Stimulated activated CD4-positive, alpha-beta T cell treated with anti-CD3 and anti-CD28 coated beads, Interleukin-1b, Interleukin-23, amount 100 ng/mL, for 24 hours (primary cell): ENCODE measurements at regions not wholly inside any gene's neighbourhood (a gene's known extent, or its start where the extent isn't known, plus 50 kb on each side); places are given as distances from the start of the nearest gene placed in this dataset.
"Not testable (repeated sequence)": the region's sequence is repeated elsewhere in the genome, so short reads cannot be mapped to it uniquely, and the experiment has no call there.

Experiments used
- DNase-seq, 4 experiments: peaks; one replicate each; pipeline ENCODE4 v3.0.0-alpha.2; 2020; ENCODE audit warnings: low read depth in 4 of 4, low spot score in 1 of 4

DNA sequence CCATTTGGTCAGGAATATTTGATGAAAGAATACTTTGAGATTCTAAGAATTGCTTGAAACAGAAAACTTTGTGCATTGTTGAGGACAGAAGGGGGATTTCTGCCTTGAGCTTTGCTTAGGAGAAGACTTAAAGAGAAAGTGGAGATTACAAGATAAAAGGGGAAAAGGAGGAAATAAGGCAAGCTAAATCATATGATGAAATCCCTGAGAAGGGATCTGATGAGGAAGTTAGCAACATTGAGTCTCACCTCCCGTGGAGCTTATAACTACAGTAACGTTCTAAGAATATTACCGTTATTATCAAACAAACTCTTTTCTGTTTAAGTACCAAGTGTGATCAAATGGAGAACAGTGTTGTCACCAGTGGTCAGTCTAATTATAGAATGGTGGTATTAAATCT lies 414.7 kb upstream of the NAALADL2 start:
- no peak for DNase-seq

DNA sequence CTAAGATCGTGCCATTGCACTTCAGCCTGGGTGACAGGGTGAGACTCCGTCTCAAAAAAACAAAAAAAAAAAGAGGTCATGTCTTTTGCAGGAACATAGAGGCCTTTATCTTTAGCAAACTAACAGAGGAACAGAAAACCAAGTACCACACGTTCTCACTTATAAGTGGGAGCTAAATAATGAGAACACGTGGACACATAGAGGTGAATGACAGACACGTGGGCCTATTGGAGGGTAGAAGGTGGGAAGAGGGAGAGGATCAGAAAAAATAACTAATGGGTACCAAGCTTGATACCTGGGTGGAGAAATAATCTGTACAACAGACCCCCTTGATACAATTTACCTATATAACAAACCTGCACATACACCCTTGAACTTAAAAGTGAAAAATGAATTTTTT lies 401.4 kb upstream of the NAALADL2 start:
- DNase-seq: no peak

DNA sequence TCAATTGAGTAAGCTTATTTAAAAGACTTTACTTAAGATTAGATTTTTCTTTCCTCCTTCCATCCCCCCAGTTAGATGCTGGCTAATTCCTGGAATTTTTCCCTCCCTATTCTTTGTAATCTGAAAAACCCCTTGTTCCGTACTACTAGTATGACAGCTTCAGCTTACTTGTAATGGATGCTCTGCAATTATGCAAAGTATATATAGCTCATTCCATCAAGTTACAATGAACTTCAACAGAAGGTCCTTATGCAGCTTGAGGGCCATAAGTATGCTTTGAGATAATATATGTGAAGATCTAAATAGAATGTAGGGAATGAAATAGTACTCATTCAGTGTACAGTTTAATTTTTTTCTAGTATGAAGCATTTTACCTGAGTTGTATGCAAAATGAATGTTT lies 398.3 kb upstream of the NAALADL2 start:
- DNase-seq: no peak

DNA sequence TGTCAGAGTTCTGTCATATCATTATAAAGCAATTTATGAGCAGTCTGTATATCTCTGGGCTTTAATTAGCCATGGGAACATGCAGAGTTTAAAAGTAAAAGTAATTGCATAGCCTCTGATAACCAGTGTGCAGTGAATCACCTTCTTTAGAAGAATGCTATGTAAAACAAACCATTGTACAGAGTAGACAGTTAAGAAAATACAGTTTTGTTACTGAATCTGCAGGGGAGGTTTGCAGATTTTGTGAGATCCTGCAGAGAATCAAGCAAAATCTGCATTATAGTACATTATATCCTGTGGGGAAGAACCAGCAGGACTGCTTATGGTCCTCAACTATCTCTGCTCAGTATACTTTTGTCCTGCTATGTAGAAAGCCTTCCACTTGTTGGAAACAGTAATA lies 396.2 kb upstream of the NAALADL2 start:
- DNase-seq: no peak

DNA sequence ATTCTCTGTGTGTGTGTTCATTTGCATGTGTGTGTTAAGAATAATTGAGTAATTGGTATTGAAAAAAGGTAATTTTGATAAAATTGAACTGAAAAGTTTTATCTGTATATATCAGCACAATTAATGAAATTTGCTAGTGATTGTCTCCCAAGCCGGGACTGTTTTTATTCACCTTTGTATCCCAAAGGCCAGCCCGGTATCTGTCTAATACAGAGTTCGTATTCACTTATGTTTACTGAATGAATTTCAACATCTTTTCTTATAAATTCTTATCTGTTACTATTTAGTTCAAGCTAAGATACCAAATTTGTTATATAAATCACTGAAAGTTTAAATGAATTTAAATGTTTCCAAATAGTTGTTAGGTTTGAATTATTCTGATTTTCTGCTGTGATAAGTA lies 394.0 kb upstream of the NAALADL2 start:
- no peak for DNase-seq

DNA sequence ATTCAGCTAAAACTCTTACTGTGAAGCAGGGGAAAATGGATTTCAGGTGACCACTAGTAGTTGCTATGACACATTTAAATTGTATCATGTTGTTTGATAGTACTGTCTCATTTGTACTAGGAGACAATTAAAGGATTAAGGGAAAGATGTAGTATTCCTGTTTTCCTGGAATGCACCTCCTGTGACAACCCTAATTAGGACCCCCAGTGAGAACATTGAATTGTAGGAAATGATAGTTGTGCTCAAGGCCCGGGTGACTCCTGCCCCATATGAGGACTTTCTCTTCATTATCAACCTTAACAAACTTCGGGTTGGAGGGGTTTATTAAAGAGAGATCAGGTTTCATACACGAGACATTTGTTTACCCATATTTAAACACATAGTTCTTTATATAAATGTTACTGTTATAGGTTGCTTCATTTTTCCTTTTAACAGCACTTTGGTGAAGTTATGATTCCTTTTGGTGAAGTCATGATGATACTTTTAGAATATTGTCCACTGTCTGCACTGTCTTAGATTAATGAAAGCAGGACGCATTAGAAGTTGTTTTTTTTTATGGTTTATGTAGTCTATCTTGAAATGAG lies 392.6 kb upstream of the NAALADL2 start:
- no peak for DNase-seq

DNA sequence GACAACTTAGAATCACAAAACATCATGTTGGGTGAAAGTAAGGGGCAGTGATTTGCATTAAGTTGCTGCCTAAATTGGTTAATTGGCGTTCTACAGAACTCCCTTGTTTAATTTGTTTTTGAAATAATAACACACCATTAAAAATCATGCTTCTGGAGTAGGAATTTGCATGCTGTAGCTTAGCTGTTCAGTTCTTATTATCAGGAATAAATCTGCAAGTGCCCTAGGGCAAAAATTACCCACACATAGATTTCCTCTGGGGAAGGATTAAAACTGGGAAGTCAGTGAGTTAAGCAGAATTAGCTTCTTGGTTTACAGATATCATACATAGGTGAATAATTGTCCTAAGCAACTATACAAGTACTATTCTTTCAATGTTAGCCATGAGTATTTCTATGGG lies 381.6 kb upstream of the NAALADL2 start:
- DNase-seq: no peak

DNA sequence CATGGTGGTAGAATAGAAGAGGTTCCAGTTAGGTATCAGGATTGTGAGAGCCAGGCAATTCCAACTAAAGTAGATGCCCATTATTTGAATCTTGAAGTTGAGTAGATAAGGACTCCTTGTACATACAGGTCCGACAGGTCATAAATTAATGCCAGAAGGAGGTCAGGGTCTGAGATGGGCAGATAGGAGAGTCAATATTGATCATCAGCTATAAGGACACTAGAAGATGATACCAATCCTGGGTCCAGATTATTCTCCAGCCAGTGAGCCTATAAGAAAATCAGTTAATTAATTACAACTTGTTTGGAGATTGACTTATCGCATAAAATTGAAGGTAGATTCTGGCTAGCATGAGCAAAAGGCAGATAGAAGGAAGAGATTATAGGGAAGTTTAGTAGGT lies 378.4 kb upstream of the NAALADL2 start:
- no peak for DNase-seq

DNA sequence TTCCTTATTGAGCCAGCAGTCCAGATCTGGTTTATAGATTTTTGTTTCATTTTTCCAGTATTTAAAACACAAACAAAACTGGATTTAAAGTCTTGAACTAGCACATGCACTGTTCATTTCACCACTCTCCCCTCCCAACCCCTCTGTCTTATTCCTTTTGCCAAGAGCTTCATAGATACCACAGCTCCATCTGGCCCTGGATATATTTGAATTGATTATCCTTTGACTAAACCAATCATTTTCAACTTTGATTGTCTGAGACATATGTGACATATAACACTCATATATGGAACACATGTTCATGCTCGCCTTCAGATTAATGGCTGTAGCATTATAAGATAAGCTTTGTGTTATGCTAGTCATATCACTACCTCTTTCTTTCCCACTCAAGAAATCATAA lies 376.6 kb upstream of the NAALADL2 start:
- no peak for DNase-seq

DNA sequence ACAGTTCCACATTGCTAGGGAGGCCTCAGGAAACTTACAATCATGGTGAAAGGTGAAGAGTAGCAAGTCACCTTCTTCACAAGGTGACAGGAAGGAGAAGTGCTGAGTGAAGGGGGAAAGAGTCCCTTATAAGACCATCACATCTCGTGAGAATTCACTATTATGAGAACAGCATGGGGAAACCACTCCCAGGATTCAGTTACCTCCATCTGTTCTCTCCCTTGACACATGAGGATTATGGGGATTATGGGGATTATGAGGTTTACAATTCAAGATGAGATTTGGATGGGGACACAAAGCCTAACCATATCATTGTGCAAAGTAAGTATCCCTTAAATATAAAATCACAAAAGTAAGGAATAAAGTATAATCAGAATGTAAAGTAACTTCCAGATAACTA lies 375.9 kb upstream of the NAALADL2 start:
- DNase-seq: no peak

DNA sequence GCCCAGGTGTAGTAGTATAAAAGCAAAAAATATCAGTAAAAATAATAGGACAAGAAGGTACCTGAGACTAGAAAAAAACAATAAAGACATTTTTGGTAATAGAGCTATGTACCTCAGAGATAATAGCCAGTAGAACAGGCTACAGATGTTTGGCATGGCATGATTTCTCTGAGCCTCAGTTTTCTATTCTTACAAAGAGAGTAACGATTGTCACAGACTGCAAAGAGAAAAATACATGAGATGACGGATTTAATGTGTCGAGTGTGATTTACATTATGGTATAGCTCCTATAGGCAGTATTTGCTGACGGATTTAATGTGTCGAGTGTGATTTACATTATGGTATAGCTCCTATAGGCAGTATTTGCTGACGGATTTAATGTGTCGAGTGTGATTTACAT lies 375.3 kb upstream of the NAALADL2 start:
- DNase-seq: not testable (repeated sequence)

DNA sequence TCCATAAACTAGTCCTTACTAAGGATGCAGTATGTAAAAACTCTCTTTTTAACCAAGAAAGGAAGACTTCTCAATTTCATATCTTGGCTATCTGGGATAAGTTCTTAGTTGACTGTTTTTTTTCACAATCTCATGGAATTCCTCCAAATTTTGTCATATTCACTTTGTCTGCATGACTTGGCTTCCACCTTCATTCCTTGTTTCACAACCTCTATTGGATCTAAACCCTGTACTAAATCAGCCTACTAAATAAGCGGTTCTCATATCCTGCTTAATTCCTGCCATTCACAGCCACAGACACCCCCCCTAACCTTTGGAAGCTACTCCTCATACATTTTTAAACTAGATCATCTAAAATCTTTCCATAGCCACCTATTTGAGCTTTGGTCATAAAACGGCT lies 370.6 kb upstream of the NAALADL2 start:
- DNase-seq: no peak

DNA sequence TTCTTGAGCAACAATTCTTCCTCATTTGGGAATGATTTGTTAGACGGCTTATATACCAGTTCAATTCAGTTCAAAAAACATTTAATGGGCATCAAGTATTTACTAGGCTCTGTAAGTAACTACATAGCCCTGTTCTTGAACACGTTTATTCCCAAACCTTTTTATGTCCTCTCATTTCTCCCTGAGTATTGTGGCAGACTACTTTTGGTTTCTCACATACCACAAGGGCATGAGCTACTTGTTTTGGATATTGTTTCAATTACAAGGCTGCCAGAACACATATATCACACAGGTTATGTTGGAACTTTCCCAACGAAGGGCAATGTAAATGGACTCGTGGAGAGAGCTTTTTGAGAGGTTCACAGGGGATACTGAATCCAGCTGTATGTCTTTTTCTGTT lies 363.8 kb upstream of the NAALADL2 start:
- DNase-seq: no peak

DNA sequence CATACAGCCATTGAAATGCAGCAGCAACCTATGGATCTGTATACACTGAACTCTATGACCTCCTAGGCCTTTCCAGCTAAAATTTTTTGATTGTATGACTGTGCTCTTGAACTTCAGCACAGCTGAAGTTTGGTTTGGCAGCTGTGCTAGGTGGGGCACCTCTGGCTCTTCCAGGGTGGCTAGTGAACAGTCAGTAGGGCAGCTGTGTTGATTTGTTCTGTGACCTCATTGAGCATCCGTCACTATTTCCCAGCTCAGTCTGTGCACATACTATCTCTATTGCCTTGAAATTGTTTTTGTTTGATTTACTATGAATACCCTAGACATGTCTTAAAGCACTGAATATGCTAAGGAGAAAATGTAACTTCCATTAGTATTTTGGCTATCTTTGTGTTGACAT lies 363.2 kb upstream of the NAALADL2 start:
- no peak for DNase-seq

DNA sequence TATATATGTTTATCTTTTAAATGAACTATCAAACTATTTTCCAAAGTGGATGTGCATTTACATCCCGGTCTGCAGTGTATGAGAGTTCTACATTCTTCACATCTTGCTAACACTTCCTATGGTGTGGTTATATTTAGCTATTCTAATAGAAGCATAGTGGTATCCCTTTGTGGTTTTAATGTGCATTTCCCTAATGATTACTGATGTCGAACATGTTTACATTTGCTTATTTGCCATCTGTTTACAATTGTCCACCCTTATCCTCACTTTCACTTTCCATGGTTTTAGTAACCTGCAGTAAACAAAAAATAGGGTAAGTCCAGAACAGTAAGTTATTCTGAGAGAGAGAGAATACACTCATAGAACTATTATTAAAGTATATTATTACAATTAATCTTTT lies 360.5 kb upstream of the NAALADL2 start:
- DNase-seq: no peak

DNA sequence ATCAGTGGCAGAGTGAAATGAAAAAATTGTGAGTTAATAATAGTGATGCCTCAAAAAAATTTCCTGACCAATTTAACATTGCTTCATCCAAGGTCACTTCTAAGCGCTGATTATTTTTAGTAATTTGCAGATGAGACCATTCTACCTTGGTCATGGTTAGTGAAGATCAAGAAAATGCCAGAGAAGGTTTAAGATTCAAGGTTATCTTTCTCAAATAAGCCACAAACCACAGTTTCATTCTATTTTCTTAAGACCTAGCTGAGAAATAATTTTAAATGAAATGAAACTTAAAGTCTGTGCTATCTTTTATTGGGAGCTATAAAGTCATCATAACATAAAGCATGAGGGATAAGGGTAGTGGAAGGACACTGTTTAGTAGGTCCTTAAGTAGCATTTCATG lies 353.9 kb upstream of the NAALADL2 start:
- DNase-seq: no peak

DNA sequence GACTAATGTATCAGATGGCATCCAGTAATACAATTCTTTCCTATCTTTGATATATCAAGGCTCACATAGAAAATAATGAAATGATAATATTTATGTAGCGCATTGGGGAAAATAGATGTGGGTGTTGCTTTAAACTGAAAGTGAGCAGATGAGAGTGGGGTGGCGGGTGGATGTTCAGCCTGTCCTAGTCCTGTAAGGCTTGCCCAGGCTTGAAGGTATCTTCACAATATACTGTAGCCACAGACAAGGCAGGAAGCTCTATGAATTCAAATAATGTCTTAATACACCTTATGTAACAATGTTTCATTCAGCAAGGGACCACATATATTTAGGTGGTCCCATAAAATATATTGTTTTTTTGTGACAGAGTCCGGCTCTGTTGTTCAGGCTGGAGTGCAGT lies 334.9 kb upstream of the NAALADL2 start:
- DNase-seq: no peak

DNA sequence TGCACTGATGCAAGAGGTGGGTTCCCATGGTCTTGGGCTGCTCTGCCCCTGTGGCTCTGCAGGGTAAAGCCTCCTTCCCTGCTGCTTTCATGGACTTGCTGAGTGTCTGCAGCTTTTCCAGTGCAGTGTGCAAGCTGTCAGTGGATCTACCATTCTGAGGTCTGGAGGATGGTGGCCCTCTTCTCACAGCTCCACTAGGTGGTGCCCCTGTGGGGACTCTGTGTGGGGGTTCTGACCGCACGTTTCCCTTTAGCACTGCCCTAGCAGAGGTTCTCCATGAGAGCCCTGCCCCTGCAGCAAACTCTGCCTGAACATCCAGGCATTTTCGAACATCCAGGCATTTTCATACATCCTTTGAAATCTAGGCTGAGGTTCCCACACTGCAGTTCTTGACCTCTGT lies 329.8 kb upstream of the NAALADL2 start:
- no peak for DNase-seq

DNA sequence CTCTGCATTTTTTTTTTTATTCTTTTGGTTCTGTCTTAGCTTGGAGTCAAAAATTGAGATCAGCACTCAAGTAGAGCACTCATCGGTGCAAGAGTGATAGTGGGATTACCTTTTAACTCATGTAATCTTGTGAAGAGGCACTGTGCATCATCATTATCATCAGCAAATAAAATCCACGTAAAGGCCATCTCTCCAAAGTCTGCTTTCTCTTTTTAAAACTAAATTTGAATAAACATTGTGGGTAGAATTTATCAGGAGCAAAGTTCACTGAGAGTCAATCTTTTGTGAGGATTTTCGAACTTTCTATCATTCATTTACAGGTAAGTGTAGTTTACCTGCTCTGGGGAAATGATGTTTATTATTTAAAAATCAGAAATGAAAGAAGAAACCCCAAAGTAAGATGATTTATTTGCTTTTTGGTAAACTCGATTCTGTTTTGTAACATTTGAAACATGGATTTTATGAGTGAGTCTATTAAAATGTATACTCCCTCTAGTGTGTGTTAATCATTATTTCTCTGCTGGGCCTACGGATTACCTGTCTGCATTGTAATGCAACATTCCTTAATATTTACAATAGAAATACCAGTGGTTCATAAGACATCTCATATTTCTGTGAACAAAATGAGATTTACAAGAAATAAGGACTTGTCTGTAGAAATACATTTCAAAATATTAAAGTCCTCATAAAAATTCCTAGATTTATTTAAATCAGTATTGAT lies 327.7 kb upstream of the NAALADL2 start:
- DNase-seq: no peak

DNA sequence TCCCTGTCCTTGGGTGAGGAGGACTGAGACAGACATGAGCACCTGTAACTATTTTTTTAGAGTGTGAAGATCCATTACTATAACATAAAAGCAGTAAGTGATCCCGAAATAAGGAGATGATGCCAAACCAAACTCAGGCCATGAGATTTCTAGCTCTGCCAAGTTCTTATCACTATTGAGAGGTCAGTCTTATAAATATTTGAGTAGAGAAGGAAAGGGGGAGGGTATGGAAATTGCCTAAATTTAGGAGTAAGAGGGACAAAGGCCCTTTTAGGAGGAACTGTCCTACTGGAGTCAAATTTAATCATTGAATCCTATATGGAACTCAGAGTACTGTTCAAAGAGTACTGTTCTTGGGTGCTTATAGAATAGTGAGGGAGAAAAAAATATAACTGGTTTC lies 326.9 kb upstream of the NAALADL2 start:
- DNase-seq: no peak

DNA sequence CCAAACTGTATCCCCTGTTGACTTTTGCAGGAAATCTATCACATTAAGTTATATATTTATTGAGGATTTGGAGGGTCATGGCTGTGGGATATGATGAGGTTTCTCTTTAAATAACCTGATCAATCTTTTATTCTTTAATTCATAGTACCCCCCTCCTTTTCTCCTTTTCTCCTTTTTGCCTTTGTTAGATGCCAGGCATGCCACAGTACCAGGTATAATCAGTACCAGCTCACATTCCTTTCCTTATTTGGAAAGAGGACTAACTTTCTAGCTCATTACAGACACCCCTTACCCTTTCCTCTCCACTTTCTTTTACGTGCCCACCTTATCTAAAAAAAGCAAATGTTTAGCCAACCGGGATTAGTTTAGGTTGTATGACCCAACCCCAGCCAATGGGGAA lies 326.4 kb upstream of the NAALADL2 start:
- DNase-seq: no peak

DNA sequence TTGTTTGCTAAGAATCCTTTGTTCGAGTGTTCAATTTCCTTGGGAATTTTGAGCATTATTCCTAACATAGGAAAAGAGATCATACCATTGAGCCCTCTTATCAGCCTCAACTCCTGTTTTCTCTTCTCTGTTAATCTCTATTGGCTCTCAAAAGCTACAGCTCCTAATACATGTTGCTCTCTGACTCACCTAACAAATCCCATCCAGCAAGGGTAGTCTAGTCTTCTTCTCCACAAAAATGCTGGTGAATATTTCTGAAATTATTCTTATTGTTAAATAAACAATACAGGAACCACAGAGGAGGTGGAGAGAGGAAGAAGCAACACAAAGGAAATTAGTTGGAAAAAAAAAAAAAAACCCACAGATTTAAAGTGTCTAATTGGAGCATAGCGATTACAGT lies 325.8 kb upstream of the NAALADL2 start:
- DNase-seq: no peak

DNA sequence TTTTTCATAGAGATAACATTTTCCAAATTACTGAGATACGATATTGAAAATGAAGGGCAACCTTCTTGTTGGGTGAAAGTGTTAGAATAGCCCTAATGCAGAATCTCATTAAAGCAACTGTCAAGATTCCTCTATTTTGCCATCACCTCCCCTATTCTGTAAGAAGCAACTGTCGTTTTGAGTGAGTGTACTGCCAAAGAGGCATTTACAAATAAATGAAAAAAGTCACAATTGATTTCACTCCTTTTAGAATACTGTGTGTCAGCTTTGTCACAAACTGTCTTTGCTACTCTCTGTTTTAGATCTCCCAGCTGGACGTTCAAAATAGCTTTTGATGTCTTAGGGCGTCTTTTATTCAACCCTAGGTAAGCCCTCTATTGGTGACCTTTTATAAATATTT lies 322.8 kb upstream of the NAALADL2 start:
- DNase-seq: no peak
